Caco-2 (cell line): ENCODE measurements at regions not wholly inside any gene's neighbourhood (a gene's known extent, or its start where the extent isn't known, plus 50 kb on each side); places are given as distances from the start of the nearest gene placed in this dataset.

ENCODE experiments used
- BruUV-seq: library from RNA; stranded (reverse); fragments of 400-500 nt; replicated peaks from 2 replicates; lab custom pipeline; 2021; lab: Mats Ljungman, UMichigan
- CTCF ChIA-PET: fragments of 300-600 bp; sonication (Branson Sonifier 250); formaldehyde crosslinking; loops from one replicate; lab custom pipeline; 2022; ENCODE audit warnings: antibody characterized with exemption; lab: Charles Lee
- POLR2A ChIA-PET: fragments of 300-600 bp; sonication (Branson Sonifier 250); formaldehyde crosslinking; loops from one replicate; lab custom pipeline; 2022; ENCODE audit warnings: antibody characterized with exemption; lab: Charles Lee
- DNase-seq, 2 experiments: peaks; one replicate each; pipeline versions ENCODE4 v3.0.0 to v3.0.0-alpha.2; 2020 to 2022
- H3K27me3 ChIP-seq: replicated peaks from 2 replicates; pipeline ENCODE4 v1.6.0; 2011; ENCODE audit warnings: low read length; ENCODE audit not compliant: control insufficient read depth, insufficient read depth
- H3K36me3 ChIP-seq: 2 replicates; pipeline ENCODE4 v1.5.1; 2011; ENCODE audit warnings: low read length; ENCODE audit not compliant: control insufficient read depth, insufficient read depth
- H3K4me1 ChIP-seq: fragments of 250-450 bp; sonication (Bioruptor Pico); 2 replicates; pipeline ENCODE4 v1.5.1; 2020; ENCODE audit warnings: mild to moderate bottlenecking
- H3K4me3 ChIP-seq: 2 replicates; pipeline ENCODE4 v1.5.1; 2011; ENCODE audit warnings: low read depth, mild to moderate bottlenecking, control low read depth, low read length
- H3K9me3 ChIP-seq: fragments of 250-450 bp; sonication (Bioruptor Pico); 2 replicates; pipeline ENCODE4 v1.5.1; 2020; ENCODE audit warnings: mild to moderate bottlenecking, moderate library complexity
- H3K27ac Mint-ChIP-seq: one replicate; pipeline ENCODE4 v1.8.0; 2022; ENCODE audit warnings: mixed read lengths; ENCODE audit not compliant: unreplicated experiment
- H3K27me3 Mint-ChIP-seq: one replicate; pipeline ENCODE4 v1.8.0; 2022; ENCODE audit warnings: mixed read lengths; ENCODE audit not compliant: insufficient read depth, unreplicated experiment
- H3K36me3 Mint-ChIP-seq: one replicate; pipeline ENCODE4 v1.8.0; 2022; ENCODE audit warnings: mild to moderate bottlenecking, mixed read lengths; ENCODE audit not compliant: insufficient read depth, unreplicated experiment
- H3K4me1 Mint-ChIP-seq: one replicate; pipeline ENCODE4 v1.8.0; 2022; ENCODE audit warnings: low read depth, mixed read lengths; ENCODE audit not compliant: unreplicated experiment
- H3K4me3 Mint-ChIP-seq: one replicate; pipeline ENCODE4 v1.8.0; 2022; ENCODE audit warnings: mild to moderate bottlenecking, moderate library complexity, mixed read lengths; ENCODE audit not compliant: unreplicated experiment
- H3K9me3 Mint-ChIP-seq: one replicate; pipeline ENCODE4 v1.8.0; 2022; ENCODE audit warnings: mixed read lengths; ENCODE audit not compliant: unreplicated experiment
- CTCF ChIP-seq, 2 experiments: fragments of 200-600 bp in 1 of 2; IDR thresholded peaks; 1 replicate in 1 of 2; 2 replicates in 1 of 2; pipeline versions ENCODE4 v1.5.1 to v1.8.0; 2011 to 2022; ENCODE audit warnings: antibody characterized with exemption in 1 of 2, control low read depth in 1 of 2, inconsistent platforms in 1 of 2, low read depth in 1 of 2, low read length in 1 of 2, mild to moderate bottlenecking in 1 of 2, moderate library complexity in 1 of 2; ENCODE audit not compliant: insufficient read depth in 1 of 2, severe bottlenecking in 1 of 2, unreplicated experiment in 1 of 2
- intact Hi-C: fragments of 100-400 bp; cut with micrococcal nuclease; formaldehyde crosslinking; loops from one replicate; pipeline ENCODE4 v1.10.0; 2022; ENCODE audit not compliant: unreplicated experiment

GRCh38 chr13:88895261-88895941 lies 1224.2 kb downstream of the SLITRK5 start:
- TF ChIP-seq CTCF (IDR thresholded peaks at IDR 0.05; ENCODE audit: insufficient read depth in 1 of 2, low read depth in 1 of 2, low read length in 1 of 2, severe bottlenecking in 1 of 2, unreplicated experiment in 1 of 2), result no peak
- no peaks in the 10 kb centered on the region for H3K9me3 Mint-ChIP-seq
- H3K36me3 ChIP-seq, result no peaks in the 10 kb centered on the region
- no peak overlapping the region for H3K4me3 Mint-ChIP-seq
- no peaks in the 10 kb centered on the region for H3K4me1 Mint-ChIP-seq
- intact Hi-C loops, result no loop called here
- H3K27me3 ChIP-seq, result no peaks in the 10 kb centered on the region
- no peak overlapping the region for H3K4me3 ChIP-seq
- no peaks in the 10 kb centered on the region for H3K4me1 ChIP-seq
- DNase-seq, result no peak
- H3K9me3 ChIP-seq, result 0 out of 2 replicates have a peak, but pooled peaks cover 3% of the 10 kb centered on the region
- BruUV-seq, result no TSS peak
- POLR2A ChIA-PET, result no interaction called here
- no peaks in the 10 kb centered on the region for H3K36me3 Mint-ChIP-seq
- H3K27me3 Mint-ChIP-seq, result no peaks in the 10 kb centered on the region
- H3K27ac Mint-ChIP-seq, result no peak overlapping the region
- CTCF ChIA-PET, result no interaction called here

- no TSS peak for BruUV-seq
- intact Hi-C loops, result no loop called here
- Mint-ChIP-seq H3K27ac (no peak overlapping the region), H3K4me1 (no peaks in the 10 kb centered on the region), H3K4me3 (no peak overlapping the region), H3K27me3 (no peaks in the 10 kb centered on the region), H3K9me3 (no peaks in the 10 kb centered on the region), H3K36me3 (no peaks in the 10 kb centered on the region)
- no peak for DNase-seq
- 0 out of 2 replicates have a peak, but pooled peaks cover 3% of the 10 kb centered on the region for H3K9me3 ChIP-seq
- no peak for TF ChIP-seq CTCF (IDR thresholded peaks at IDR 0.05; ENCODE audit: insufficient read depth in 1 of 2, low read depth in 1 of 2, low read length in 1 of 2, severe bottlenecking in 1 of 2, unreplicated experiment in 1 of 2)
- H3K36me3 ChIP-seq, result no peaks in the 10 kb centered on the region
- CTCF ChIA-PET, result no interaction called here
- POLR2A ChIA-PET, result no interaction called here
- H3K4me1 ChIP-seq, result no peaks in the 10 kb centered on the region
- no peaks in the 10 kb centered on the region for H3K27me3 ChIP-seq
- no peak overlapping the region for H3K4me3 ChIP-seq
These were observed 1225.3 kb downstream of the SLITRK5 start for GRCh38 chr13:88896466-88896865.

- no peak overlapping the region for H3K4me3 Mint-ChIP-seq
- intact Hi-C loops, result no loop called here
- H3K36me3 Mint-ChIP-seq, result no peaks in the 10 kb centered on the region
- POLR2A ChIA-PET, result no interaction called here
- H3K9me3 ChIP-seq, result no peaks in the 10 kb centered on the region
- no TSS peak for BruUV-seq
- H3K4me3 ChIP-seq, result no peak overlapping the region
- H3K36me3 ChIP-seq, result no peaks in the 10 kb centered on the region
- no peaks in the 10 kb centered on the region for H3K4me1 Mint-ChIP-seq
- no peaks in the 10 kb centered on the region for H3K27me3 ChIP-seq
- TF ChIP-seq CTCF (IDR thresholded peaks at IDR 0.05; ENCODE audit: insufficient read depth in 1 of 2, low read depth in 1 of 2, low read length in 1 of 2, severe bottlenecking in 1 of 2, unreplicated experiment in 1 of 2), result no peak
- H3K4me1 ChIP-seq, result no peaks in the 10 kb centered on the region
- no peak overlapping the region for H3K27ac Mint-ChIP-seq
- no peaks in the 10 kb centered on the region for H3K27me3 Mint-ChIP-seq
- no peaks in the 10 kb centered on the region for H3K9me3 Mint-ChIP-seq
- CTCF ChIA-PET, result no interaction called here
- no peak for DNase-seq
These were observed 1237.8 kb downstream of the SLITRK5 start for GRCh38 chr13:88908961-88909441.
